Caco-2 (cell line): ENCODE measurements at regions not wholly inside any gene's neighbourhood (a gene's known extent, or its start where the extent isn't known, plus 50 kb on each side); places are given as distances from the start of the nearest gene placed in this dataset.

Source experiments
- BruUV-seq: library from RNA; stranded (reverse); fragments of 400-500 nt; replicated peaks from 2 replicates; lab custom pipeline; 2021; lab: Mats Ljungman, UMichigan
- CTCF ChIA-PET: fragments of 300-600 bp; sonication (Branson Sonifier 250); formaldehyde crosslinking; loops from one replicate; lab custom pipeline; 2022; ENCODE audit warnings: antibody characterized with exemption; lab: Charles Lee
- POLR2A ChIA-PET: fragments of 300-600 bp; sonication (Branson Sonifier 250); formaldehyde crosslinking; loops from one replicate; lab custom pipeline; 2022; ENCODE audit warnings: antibody characterized with exemption; lab: Charles Lee
- DNase-seq, 2 experiments: peaks; one replicate each; pipeline versions ENCODE4 v3.0.0 to v3.0.0-alpha.2; 2020 to 2022
- H3K27me3 ChIP-seq: replicated peaks from 2 replicates; pipeline ENCODE4 v1.6.0; 2011; ENCODE audit warnings: low read length; ENCODE audit not compliant: control insufficient read depth, insufficient read depth
- H3K36me3 ChIP-seq: 2 replicates; pipeline ENCODE4 v1.5.1; 2011; ENCODE audit warnings: low read length; ENCODE audit not compliant: control insufficient read depth, insufficient read depth
- H3K4me1 ChIP-seq: fragments of 250-450 bp; sonication (Bioruptor Pico); 2 replicates; pipeline ENCODE4 v1.5.1; 2020; ENCODE audit warnings: mild to moderate bottlenecking
- H3K4me3 ChIP-seq: 2 replicates; pipeline ENCODE4 v1.5.1; 2011; ENCODE audit warnings: low read depth, mild to moderate bottlenecking, control low read depth, low read length
- H3K9me3 ChIP-seq: fragments of 250-450 bp; sonication (Bioruptor Pico); 2 replicates; pipeline ENCODE4 v1.5.1; 2020; ENCODE audit warnings: mild to moderate bottlenecking, moderate library complexity
- H3K27ac Mint-ChIP-seq: one replicate; pipeline ENCODE4 v1.8.0; 2022; ENCODE audit warnings: mixed read lengths; ENCODE audit not compliant: unreplicated experiment
- H3K27me3 Mint-ChIP-seq: one replicate; pipeline ENCODE4 v1.8.0; 2022; ENCODE audit warnings: mixed read lengths; ENCODE audit not compliant: insufficient read depth, unreplicated experiment
- H3K36me3 Mint-ChIP-seq: one replicate; pipeline ENCODE4 v1.8.0; 2022; ENCODE audit warnings: mild to moderate bottlenecking, mixed read lengths; ENCODE audit not compliant: insufficient read depth, unreplicated experiment
- H3K4me1 Mint-ChIP-seq: one replicate; pipeline ENCODE4 v1.8.0; 2022; ENCODE audit warnings: low read depth, mixed read lengths; ENCODE audit not compliant: unreplicated experiment
- H3K4me3 Mint-ChIP-seq: one replicate; pipeline ENCODE4 v1.8.0; 2022; ENCODE audit warnings: mild to moderate bottlenecking, moderate library complexity, mixed read lengths; ENCODE audit not compliant: unreplicated experiment
- H3K9me3 Mint-ChIP-seq: one replicate; pipeline ENCODE4 v1.8.0; 2022; ENCODE audit warnings: mixed read lengths; ENCODE audit not compliant: unreplicated experiment
- CTCF ChIP-seq, 2 experiments: fragments of 200-600 bp in 1 of 2; IDR thresholded peaks; 1 replicate in 1 of 2; 2 replicates in 1 of 2; pipeline versions ENCODE4 v1.5.1 to v1.8.0; 2011 to 2022; ENCODE audit warnings: antibody characterized with exemption in 1 of 2, control low read depth in 1 of 2, inconsistent platforms in 1 of 2, low read depth in 1 of 2, low read length in 1 of 2, mild to moderate bottlenecking in 1 of 2, moderate library complexity in 1 of 2; ENCODE audit not compliant: insufficient read depth in 1 of 2, severe bottlenecking in 1 of 2, unreplicated experiment in 1 of 2
- intact Hi-C: fragments of 100-400 bp; cut with micrococcal nuclease; formaldehyde crosslinking; loops from one replicate; pipeline ENCODE4 v1.10.0; 2022; ENCODE audit not compliant: unreplicated experiment

- peaks cover 43% of the 10 kb centered on the region for H3K4me1 ChIP-seq
- Mint-ChIP-seq H3K27me3 (no peaks in the 10 kb centered on the region), H3K27ac (peak overlapping the region; percentile 59), H3K9me3 (no peaks in the 10 kb centered on the region), H3K36me3 (peaks cover 35% of the 10 kb centered on the region), H3K4me1 (peaks cover 9% of the 10 kb centered on the region), H3K4me3 (peak overlapping the region; percentile 77)
- ChIA-PET POLR2A (no interaction called here), CTCF (no interaction called here)
- no peak for TF ChIP-seq CTCF (IDR thresholded peaks at IDR 0.05; ENCODE audit: insufficient read depth in 1 of 2, low read depth in 1 of 2, low read length in 1 of 2, severe bottlenecking in 1 of 2, unreplicated experiment in 1 of 2)
- DNase-seq: no peak
- no peaks in the 10 kb centered on the region for H3K36me3 ChIP-seq
- BruUV-seq: no TSS peak
- H3K9me3 ChIP-seq: no peaks in the 10 kb centered on the region
- H3K4me3 ChIP-seq: peak overlapping the region; percentile 60
- intact Hi-C loops: loop anchor here (1.0 kb wide), 3 partner anchors 12 to 52 kb away; no protein-coding TSS in a partner anchor
- no peaks in the 10 kb centered on the region for H3K27me3 ChIP-seq
Observed at GRCh38 chr5:124650951-124651662, 95.3 kb downstream of the ZNF608 start.

GRCh38 chr5:124650147-124650561 is 96.3 kb downstream of the ZNF608 start:
- ChIA-PET CTCF (no interaction called here), POLR2A (no interaction called here)
- H3K4me1 ChIP-seq: peaks cover 36% of the 10 kb centered on the region
- BruUV-seq: no TSS peak
- Mint-ChIP-seq H3K9me3 (no peaks in the 10 kb centered on the region), H3K27me3 (no peaks in the 10 kb centered on the region), H3K27ac (no peak overlapping the region), H3K36me3 (peaks cover 35% of the 10 kb centered on the region), H3K4me3 (no peak overlapping the region), H3K4me1 (peaks cover 9% of the 10 kb centered on the region)
- intact Hi-C loops: no loop called here
- H3K4me3 ChIP-seq: no peak overlapping the region
- no peaks in the 10 kb centered on the region for H3K27me3 ChIP-seq
- no peak for TF ChIP-seq CTCF (IDR thresholded peaks at IDR 0.05; ENCODE audit: insufficient read depth in 1 of 2, low read depth in 1 of 2, low read length in 1 of 2, severe bottlenecking in 1 of 2, unreplicated experiment in 1 of 2)
- DNase-seq: no peak
- no peaks in the 10 kb centered on the region for H3K36me3 ChIP-seq
- no peaks in the 10 kb centered on the region for H3K9me3 ChIP-seq

GRCh38 chr5:124649491-124650146 is 96.8 kb downstream of the ZNF608 start:
- POLR2A ChIA-PET: no interaction called here
- peaks cover 33% of the 10 kb centered on the region for H3K4me1 ChIP-seq
- no peaks in the 10 kb centered on the region for H3K36me3 ChIP-seq
- intact Hi-C loops: no loop called here
- CTCF ChIA-PET: no interaction called here
- H3K27me3 ChIP-seq: no peaks in the 10 kb centered on the region
- peaks cover 35% of the 10 kb centered on the region for H3K36me3 Mint-ChIP-seq
- no peaks in the 10 kb centered on the region for H3K9me3 Mint-ChIP-seq
- H3K9me3 ChIP-seq: no peaks in the 10 kb centered on the region
- DNase-seq: no peak
- no peaks in the 10 kb centered on the region for H3K27me3 Mint-ChIP-seq
- H3K4me3 Mint-ChIP-seq: no peak overlapping the region
- H3K4me3 ChIP-seq: no peak overlapping the region
- BruUV-seq: no TSS peak
- H3K4me1 Mint-ChIP-seq: peaks cover 9% of the 10 kb centered on the region
- H3K27ac Mint-ChIP-seq: no peak overlapping the region
- TF ChIP-seq CTCF (IDR thresholded peaks at IDR 0.05; ENCODE audit: insufficient read depth in 1 of 2, low read depth in 1 of 2, low read length in 1 of 2, severe bottlenecking in 1 of 2, unreplicated experiment in 1 of 2): no peak
